Peyer's patch (tissue), 4 donors: ENCODE measurements at regions not wholly inside any gene's neighbourhood (a gene's known extent, or its start where the extent isn't known, plus 50 kb on each side); places are given as distances from the start of the nearest gene placed in this dataset.

Source experiments
- DNase-seq, 3 donors: peaks; one replicate each; pipeline ENCODE4 v3.0.0-alpha.2; 2017 to 2019
- H3K27ac ChIP-seq, 4 donors: fragments of 200-600 bp; sonication (generic); one replicate each; pipeline ENCODE4 v1.5.1; 2016 to 2019
- H3K27me3 ChIP-seq, 2 donors: fragments of 200-600 bp; sonication (generic); one replicate each; pipeline ENCODE4 v1.5.1; 2019
- H3K36me3 ChIP-seq, 3 donors: fragments of 200-600 bp; sonication (generic); one replicate each; pipeline ENCODE4 v1.5.1; 2016 to 2019
- H3K4me1 ChIP-seq, 4 donors: fragments of 200-600 bp; sonication (generic); one replicate each; pipeline ENCODE4 v1.5.1; 2016 to 2019
- H3K4me3 ChIP-seq, 4 donors: fragments of 200-600 bp; sonication (generic); 1 replicate in 3 of 4; 2 replicates in 1 of 4; pipeline ENCODE4 v1.5.1; 2016 to 2019; ENCODE audit warnings: mild to moderate bottlenecking in 1 of 4
- H3K9me3 ChIP-seq, 4 donors: fragments of 200-600 bp; sonication (generic); one replicate each; pipeline ENCODE4 v1.5.1; 2016 to 2019; ENCODE audit warnings: mild to moderate bottlenecking in 1 of 4
- CTCF ChIP-seq, 6 experiments: fragments of 450-650 bp in 4 of 6; fragments of 200-600 bp in 2 of 6; sonication (generic) in 1 of 6; IDR thresholded peaks; one replicate each; pipeline ENCODE4 v1.5.1; 2017 to 2019; ENCODE audit warnings: antibody characterized with exemption in 6 of 6, mild to moderate bottlenecking in 3 of 6, moderate library complexity in 1 of 6
- POLR2A ChIP-seq, 2 donors: fragments of 450-650 bp; IDR thresholded peaks; one replicate each; pipeline ENCODE4 v1.5.1; 2017; ENCODE audit warnings: antibody characterized with exemption in 2 of 2, mild to moderate bottlenecking in 2 of 2, moderate library complexity in 2 of 2

DNA sequence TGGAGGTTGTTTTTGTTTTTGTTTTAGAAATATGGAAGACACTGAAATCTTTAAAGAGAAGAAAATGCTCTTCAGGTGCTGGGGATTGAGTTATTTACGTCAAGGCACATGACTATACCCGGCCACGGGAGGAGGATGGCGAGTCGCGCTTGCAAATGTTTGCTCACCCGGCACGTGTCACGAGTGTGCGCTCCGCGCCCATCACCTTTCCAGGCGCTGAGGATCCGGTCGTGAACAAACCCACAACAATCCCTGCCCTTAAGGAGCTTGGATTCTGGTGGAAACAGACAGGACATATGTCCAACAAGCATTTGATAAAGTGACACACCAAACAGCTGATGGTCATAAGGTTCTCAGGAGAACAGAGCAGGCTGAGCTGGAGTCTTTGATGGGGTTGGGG, 715.5 kb downstream of the BRD1 start:
- Histone ChIP-seq H3K27ac (no peak overlapping the region), H3K4me3 (no peak overlapping the region), H3K36me3 (no peaks in the 10 kb centered on the region), H3K27me3 (no peaks in the 10 kb centered on the region), H3K4me1 (no peaks in the 10 kb centered on the region), H3K9me3 (no peaks in the 10 kb centered on the region)
- no peak for DNase-seq
- no peak for TF ChIP-seq CTCF (IDR thresholded peaks at IDR 0.05)
- TF ChIP-seq POLR2A (IDR thresholded peaks at IDR 0.05) = no peak

DNA sequence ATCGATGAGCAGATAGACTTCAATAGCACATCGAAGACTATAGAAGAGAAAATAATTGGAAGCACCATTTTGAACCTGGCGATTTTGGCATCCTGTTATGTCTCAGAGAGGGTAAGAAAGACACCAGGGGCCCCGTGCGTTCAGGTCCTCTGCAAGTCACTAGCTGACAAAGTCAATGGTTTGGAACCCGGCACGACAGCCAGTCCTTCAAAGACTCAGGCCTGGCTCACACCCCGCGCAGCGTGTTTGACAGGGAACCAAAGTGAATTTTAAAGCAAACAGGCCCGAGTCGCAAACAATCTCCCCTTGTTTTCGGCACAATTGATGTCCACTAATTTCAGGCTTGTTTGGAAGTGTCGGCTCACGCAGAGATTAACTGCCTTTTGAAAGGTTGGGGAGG, 716.6 kb downstream of the BRD1 start:
- Histone ChIP-seq H3K4me1 (no peaks in the 10 kb centered on the region), H3K4me3 (no peak overlapping the region), H3K9me3 (no peaks in the 10 kb centered on the region), H3K36me3 (no peaks in the 10 kb centered on the region), H3K27me3 (no peaks in the 10 kb centered on the region), H3K27ac (no peak overlapping the region)
- no peak for DNase-seq
- TF ChIP-seq POLR2A (IDR thresholded peaks at IDR 0.05) (no peak), CTCF (IDR thresholded peaks at IDR 0.05) (no peak)

DNA sequence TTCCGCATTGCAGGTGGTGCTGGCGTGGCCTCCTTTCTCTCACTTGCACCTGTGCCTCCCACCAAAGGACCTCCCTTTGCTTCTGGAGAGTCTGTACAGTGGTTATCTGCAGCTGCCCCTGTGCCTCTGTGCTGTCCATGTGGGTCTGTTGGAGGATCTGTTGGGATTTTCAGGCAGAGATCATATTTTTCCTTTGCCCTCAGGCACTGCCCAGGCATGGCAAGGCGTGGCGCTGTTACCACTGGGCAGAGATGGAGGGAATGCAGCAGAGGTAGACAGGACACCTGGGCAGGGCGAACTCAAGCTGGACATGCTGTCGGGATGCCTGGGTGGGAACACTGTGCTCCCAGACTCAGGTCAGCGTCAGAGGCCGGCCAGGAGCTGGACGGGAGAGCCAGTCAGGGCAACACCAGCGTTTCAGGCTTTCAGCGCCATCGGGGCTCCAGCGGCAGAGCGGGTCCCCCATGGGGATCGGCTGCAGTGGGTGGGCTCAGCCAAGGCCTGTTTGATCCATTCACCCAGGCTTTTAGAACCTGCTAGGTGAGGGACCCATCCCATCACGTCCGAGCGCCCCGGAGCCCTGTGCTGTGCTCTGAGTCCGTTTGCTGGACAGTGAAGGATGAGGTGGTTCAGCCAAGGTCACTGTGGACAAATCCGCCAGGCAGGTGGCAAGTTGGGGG, 718.9 kb downstream of the BRD1 start:
- TF ChIP-seq POLR2A (IDR thresholded peaks at IDR 0.05) (no peak), CTCF (IDR thresholded peaks at IDR 0.05) (no peak)
- Histone ChIP-seq H3K9me3 (no peaks in the 10 kb centered on the region), H3K27ac (no peak overlapping the region), H3K27me3 (no peaks in the 10 kb centered on the region), H3K36me3 (no peaks in the 10 kb centered on the region), H3K4me1 (no peaks in the 10 kb centered on the region), H3K4me3 (no peak overlapping the region)
- DNase-seq = no peak

DNA sequence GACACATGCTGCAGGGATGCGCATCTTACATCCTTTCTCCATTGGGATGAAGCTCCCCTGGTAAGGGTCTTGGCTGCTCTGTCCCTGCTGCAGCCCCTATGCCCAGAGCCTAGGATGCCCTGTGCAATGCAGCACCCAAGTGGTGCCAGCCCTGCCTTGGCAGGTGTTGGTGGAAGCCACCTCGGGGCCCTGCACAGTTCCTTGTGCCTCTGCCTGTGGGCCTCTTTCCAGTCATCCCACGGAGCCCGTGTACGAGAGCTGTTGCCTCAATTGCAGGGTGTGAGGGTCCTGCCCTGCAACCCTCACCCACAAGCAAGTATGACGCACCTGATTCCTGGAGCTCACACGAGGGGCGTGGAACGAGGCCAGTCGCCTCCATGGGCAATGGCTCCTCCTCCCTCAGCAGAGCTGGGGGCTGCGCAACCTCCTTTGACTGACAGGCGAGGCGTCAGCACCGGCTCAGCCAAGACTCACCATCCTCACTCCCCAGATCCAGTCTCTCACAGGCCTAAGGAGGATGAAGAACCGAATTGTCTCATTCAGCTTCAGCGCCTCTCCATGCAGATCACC, 719.6 kb downstream of the BRD1 start:
- Histone ChIP-seq H3K9me3 (no peaks in the 10 kb centered on the region), H3K4me1 (no peaks in the 10 kb centered on the region), H3K27ac (no peak overlapping the region), H3K27me3 (no peaks in the 10 kb centered on the region), H3K4me3 (no peak overlapping the region), H3K36me3 (no peaks in the 10 kb centered on the region)
- DNase-seq = no peak
- TF ChIP-seq CTCF (IDR thresholded peaks at IDR 0.05) (no peak), POLR2A (IDR thresholded peaks at IDR 0.05) (no peak)

GRCh38 chr22:49107561-49107960, 720.1 kb downstream of the BRD1 start:
- no peaks in the 10 kb centered on the region for H3K9me3 ChIP-seq
- H3K4me3 ChIP-seq = no peak overlapping the region
- no peaks in the 10 kb centered on the region for H3K27me3 ChIP-seq
- TF ChIP-seq CTCF (IDR thresholded peaks at IDR 0.05) = no peak
- no peak for TF ChIP-seq POLR2A (IDR thresholded peaks at IDR 0.05)
- H3K36me3 ChIP-seq = no peaks in the 10 kb centered on the region
- DNase-seq = no peak
- no peaks in the 10 kb centered on the region for H3K4me1 ChIP-seq
- no peak overlapping the region for H3K27ac ChIP-seq

DNA sequence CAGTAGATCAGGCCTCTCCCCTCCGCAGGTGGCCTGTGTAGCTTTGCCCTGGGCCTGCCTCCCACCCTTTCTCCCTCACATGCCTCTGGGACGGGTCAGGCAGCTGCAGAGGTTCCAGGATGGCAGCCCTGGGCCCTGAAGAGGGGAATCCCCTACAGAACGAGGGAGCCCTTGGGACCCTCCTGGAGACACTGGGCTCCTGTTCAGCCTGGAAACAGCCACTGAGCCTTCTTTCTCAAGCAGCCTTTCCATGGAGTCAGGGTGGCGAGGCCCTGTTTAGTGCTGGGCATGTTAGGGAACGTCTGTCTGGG, 720.9 kb downstream of the BRD1 start:
- no peak for DNase-seq
- Histone ChIP-seq H3K27ac (no peak overlapping the region), H3K4me1 (no peaks in the 10 kb centered on the region), H3K4me3 (no peak overlapping the region), H3K27me3 (no peaks in the 10 kb centered on the region), H3K36me3 (no peaks in the 10 kb centered on the region), H3K9me3 (no peaks in the 10 kb centered on the region)
- no peak for TF ChIP-seq CTCF (IDR thresholded peaks at IDR 0.05)
- TF ChIP-seq POLR2A (IDR thresholded peaks at IDR 0.05) = no peak
